Lower lobe of right lung (tissue), 2 donors: ENCODE measurements at regions not wholly inside any gene's neighbourhood (a gene's known extent, or its start where the extent isn't known, plus 50 kb on each side); places are given as distances from the start of the nearest gene placed in this dataset.

ENCODE experiments used
- ATAC-seq, 2 donors: fragments of 200-7000 bp; cut with Tn5 transposase; one replicate each; pipeline ENCODE4 v1.9.1; 2020 to 2022; ENCODE audit warnings: mild to moderate bottlenecking in 2 of 2, moderate library complexity in 2 of 2
- DNase-seq: peaks from one replicate; pipeline ENCODE4 v3.0.0-alpha.2; 2020
- H3K27ac ChIP-seq: fragments of 200-600 bp; one replicate; pipeline ENCODE4 v1.8.0; 2022
- H3K27me3 ChIP-seq: fragments of 200-600 bp; one replicate; pipeline ENCODE4 v1.8.0; 2022; ENCODE audit warnings: low read depth
- H3K36me3 ChIP-seq: fragments of 200-600 bp; one replicate; pipeline ENCODE4 v1.8.0; 2022; ENCODE audit warnings: mild to moderate bottlenecking
- H3K4me1 ChIP-seq: fragments of 200-600 bp; one replicate; pipeline ENCODE4 v1.8.0; 2022
- H3K4me3 ChIP-seq: fragments of 200-600 bp; one replicate; pipeline ENCODE4 v1.8.0; 2022; ENCODE audit warnings: mild to moderate bottlenecking
- H3K9me3 ChIP-seq: fragments of 200-600 bp; one replicate; pipeline ENCODE4 v1.8.0; 2022
- CTCF ChIP-seq: fragments of 200-600 bp; IDR thresholded peaks from one replicate; pipeline ENCODE4 v1.8.0; 2022; ENCODE audit warnings: antibody characterized with exemption, mild to moderate bottlenecking
- intact Hi-C: fragments of 100-400 bp; cut with DNase I; formaldehyde crosslinking; loops from one replicate; pipeline ENCODE4 v1.11.0; 2022
- donor health status: DM: no; HTN: yes; CAD: no; lungs with severe emphysema.

GRCh38 chr4:147012059-147012707 lies 66.5 kb upstream of the TTC29 start:
- TF ChIP-seq CTCF = no peak
- no peaks in the 10 kb centered on the region for H3K36me3 ChIP-seq
- no peaks in the 10 kb centered on the region for H3K27me3 ChIP-seq
- intact Hi-C loops = no loop called here
- no peaks in the 10 kb centered on the region for H3K9me3 ChIP-seq
- no peak overlapping the region for H3K4me3 ChIP-seq
- H3K27ac ChIP-seq = no peak overlapping the region
- ATAC-seq = no peak
- H3K4me1 ChIP-seq = no peaks in the 10 kb centered on the region
- DNase-seq = no peak

GRCh38 chr4:147014946-147015345 lies 69.3 kb upstream of the TTC29 start:
- no peak for ATAC-seq
- Histone ChIP-seq H3K27ac (no peak overlapping the region), H3K27me3 (no peaks in the 10 kb centered on the region), H3K4me1 (no peaks in the 10 kb centered on the region), H3K36me3 (no peaks in the 10 kb centered on the region), H3K4me3 (no peak overlapping the region), H3K9me3 (no peaks in the 10 kb centered on the region)
- TF ChIP-seq CTCF = no peak
- intact Hi-C loops = no loop called here
- DNase-seq = no peak

- H3K36me3 ChIP-seq = no peaks in the 10 kb centered on the region
- TF ChIP-seq CTCF = no peak
- H3K27me3 ChIP-seq = no peaks in the 10 kb centered on the region
- intact Hi-C loops = no loop called here
- no peak for ATAC-seq
- no peak overlapping the region for H3K27ac ChIP-seq
- DNase-seq = no peak
- no peaks in the 10 kb centered on the region for H3K9me3 ChIP-seq
- no peak overlapping the region for H3K4me3 ChIP-seq
- no peaks in the 10 kb centered on the region for H3K4me1 ChIP-seq
Observed at GRCh38 chr4:147015491-147015890, 69.8 kb upstream of the TTC29 start.

GRCh38 chr4:147017081-147017480 lies 71.4 kb upstream of the TTC29 start:
- intact Hi-C loops = no loop called here
- H3K4me3 ChIP-seq = no peak overlapping the region
- ATAC-seq = no peak
- DNase-seq = no peak
- H3K9me3 ChIP-seq = no peaks in the 10 kb centered on the region
- H3K36me3 ChIP-seq = no peaks in the 10 kb centered on the region
- H3K27ac ChIP-seq = no peak overlapping the region
- no peaks in the 10 kb centered on the region for H3K27me3 ChIP-seq
- no peaks in the 10 kb centered on the region for H3K4me1 ChIP-seq
- no peak for TF ChIP-seq CTCF

- H3K27ac ChIP-seq = no peak overlapping the region
- H3K36me3 ChIP-seq = no peaks in the 10 kb centered on the region
- H3K4me3 ChIP-seq = no peak overlapping the region
- DNase-seq = peak; percentile 62
- intact Hi-C loops = no loop called here
- no peaks in the 10 kb centered on the region for H3K9me3 ChIP-seq
- H3K27me3 ChIP-seq = no peaks in the 10 kb centered on the region
- peak; percentile 67 for TF ChIP-seq CTCF
- no peaks in the 10 kb centered on the region for H3K4me1 ChIP-seq
- peak; percentile 83 to 92 for ATAC-seq
Observed at GRCh38 chr4:147019091-147019490, 73.4 kb upstream of the TTC29 start.
